ENCODE measurements at regions not wholly inside any gene's neighbourhood (a gene's known extent, or its start where the extent isn't known, plus 50 kb on each side); places are given as distances from the start of the nearest gene placed in this dataset.

- H3K27me3 ChIP-seq, result no peaks in the 10 kb centered on the region
- no peak for ATAC-seq
- TF ChIP-seq CTCF (IDR thresholded peaks at IDR 0.05), result no peak
- no peaks in the 10 kb centered on the region for H3K9me3 ChIP-seq
- intact Hi-C loops (cut with DNase I), result no loop called here
- 85 to 92% methylated on average over 1 of the region's 1 CpG for WGBS, 2 donors
- no peak overlapping the region for H3K4me3 ChIP-seq
- H3K27ac ChIP-seq, result no peak overlapping the region
- no peaks in the 10 kb centered on the region for H3K36me3 ChIP-seq
- DNase-seq, result no peak
- H3K4me1 ChIP-seq, result peaks cover 0 to 17% (median 0%) of the 10 kb centered on the region in 9 donors
Observed at GRCh38 chr2:188131281-188131680, 160.4 kb upstream of the GULP1 start.

GRCh38 chr2:188132385-188132784 is 159.3 kb upstream of the GULP1 start:
- 16 to 24% methylated on average over 5 of the region's 5 CpGs for WGBS, 2 donors
- H3K27me3 ChIP-seq, result no peaks in the 10 kb centered on the region
- H3K27ac ChIP-seq, result no peak overlapping the region
- H3K9me3 ChIP-seq, result no peaks in the 10 kb centered on the region
- H3K4me1 ChIP-seq, result peaks cover 0 to 17% (median 0%) of the 10 kb centered on the region in 9 donors
- ATAC-seq, result peak; percentile 61 to 94 (median 76)
- TF ChIP-seq CTCF (IDR thresholded peaks at IDR 0.05), result no peak
- peak; percentile 20 to 47 for DNase-seq
- H3K4me3 ChIP-seq, result no peak overlapping the region
- intact Hi-C loops (cut with DNase I), result no loop called here
- H3K36me3 ChIP-seq, result no peaks in the 10 kb centered on the region

GRCh38 chr2:188134241-188134640 is 157.4 kb upstream of the GULP1 start:
- Histone ChIP-seq H3K9me3 (no peaks in the 10 kb centered on the region), H3K27me3 (no peaks in the 10 kb centered on the region), H3K36me3 (no peaks in the 10 kb centered on the region), H3K4me1 (peaks cover 0 to 17% (median 0%) of the 10 kb centered on the region in 9 donors), H3K4me3 (no peak overlapping the region), H3K27ac (no peak overlapping the region)
- no peak for DNase-seq
- TF ChIP-seq CTCF (IDR thresholded peaks at IDR 0.05), result no peak
- intact Hi-C loops (cut with DNase I), result no loop called here
- 12 to 15% methylated on average over 1 of the region's 1 CpG for WGBS, 2 donors
- no peak for ATAC-seq

- Histone ChIP-seq H3K27ac (no peak overlapping the region), H3K4me3 (no peak overlapping the region), H3K9me3 (no peaks in the 10 kb centered on the region), H3K27me3 (no peaks in the 10 kb centered on the region), H3K4me1 (no peaks in the 10 kb centered on the region), H3K36me3 (no peaks in the 10 kb centered on the region)
- intact Hi-C loops (cut with DNase I), result no loop called here
- ATAC-seq (no peak), DNase-seq (no peak)
- no peak for TF ChIP-seq CTCF (IDR thresholded peaks at IDR 0.05)
Observed at GRCh38 chr2:188138313-188138712, 153.4 kb upstream of the GULP1 start.

GRCh38 chr2:188142088-188142487 is 149.6 kb upstream of the GULP1 start:
- intact Hi-C loops (cut with DNase I), result no loop called here
- TF ChIP-seq CTCF (IDR thresholded peaks at IDR 0.05), result no peak
- no peak overlapping the region for H3K4me3 ChIP-seq
- ATAC-seq (no peak), DNase-seq (no peak)
- H3K4me1 ChIP-seq, result no peaks in the 10 kb centered on the region
- no peaks in the 10 kb centered on the region for H3K9me3 ChIP-seq
- no peak overlapping the region for H3K27ac ChIP-seq
- no peaks in the 10 kb centered on the region for H3K36me3 ChIP-seq
- H3K27me3 ChIP-seq, result no peaks in the 10 kb centered on the region

All from heart right ventricle (tissue), 16 donors.